Ammon's horn (tissue), 1 donor: ENCODE measurements at regions not wholly inside any gene's neighbourhood (a gene's known extent, or its start where the extent isn't known, plus 50 kb on each side); places are given as distances from the start of the nearest gene placed in this dataset.

Experiments
- DNase-seq: peaks from one replicate; pipeline ENCODE4 v3.0.0-alpha.2; 2016; ENCODE audit warnings: low spot score

DNA sequence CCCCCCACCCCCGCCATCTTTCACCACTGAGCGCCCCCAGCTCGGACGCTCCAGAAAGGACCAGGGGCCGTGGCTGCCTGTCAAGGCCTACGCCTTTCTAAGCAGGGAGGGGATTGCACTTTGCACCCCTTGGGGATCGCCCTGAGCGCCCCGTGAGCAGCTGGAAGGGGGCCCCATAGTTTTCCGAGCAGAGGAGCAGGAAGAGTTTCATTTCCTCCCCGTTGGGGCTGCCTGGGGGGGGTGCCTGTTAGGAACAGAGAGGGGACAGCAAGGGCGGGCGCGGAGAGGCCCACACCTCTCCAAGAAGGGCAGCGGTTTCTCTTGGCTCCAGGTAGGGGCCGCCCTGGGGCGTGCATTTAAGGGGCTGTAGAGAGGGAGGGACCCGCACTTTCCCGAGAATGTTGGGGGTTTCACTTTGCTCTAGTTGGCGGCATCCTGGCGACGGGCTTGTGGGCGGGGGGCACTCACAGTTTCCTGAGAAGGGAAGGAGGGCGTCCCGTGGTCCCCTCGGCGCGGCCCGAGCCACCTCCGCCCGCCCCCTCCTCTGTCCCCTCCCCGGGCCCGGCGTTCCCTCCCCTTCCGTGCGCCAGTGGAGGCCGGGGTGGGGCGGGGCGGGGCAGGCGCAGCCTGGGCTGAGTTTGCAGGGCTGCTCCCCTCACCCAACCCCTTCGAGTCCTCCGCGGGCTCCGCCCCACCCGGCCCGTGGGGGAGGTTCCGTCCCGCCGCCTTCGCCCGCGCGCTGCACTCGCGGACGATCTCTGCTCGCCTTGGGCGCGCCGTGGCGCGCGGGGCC lies 82.3 kb upstream of the CD99 start:
- DNase-seq: peak; percentile 66

DNA sequence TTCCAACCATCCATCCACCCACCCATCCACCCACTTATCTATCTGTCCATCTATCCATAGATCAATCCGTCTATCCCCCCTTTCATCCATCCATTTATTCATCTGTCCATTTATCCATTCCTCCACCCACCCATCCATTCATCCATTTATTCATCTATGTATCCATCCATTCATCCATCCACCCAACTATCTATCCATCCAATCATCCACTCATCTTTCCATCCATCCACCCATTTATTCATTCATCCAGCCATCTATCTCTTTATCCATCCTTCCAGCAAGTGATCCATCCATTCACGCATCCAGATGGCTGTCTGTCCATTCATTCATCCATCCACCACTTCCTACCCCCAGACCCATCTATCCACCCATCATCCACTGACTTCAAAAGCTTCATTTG lies 84.0 kb upstream of the CD99 start:
- no peak for DNase-seq

DNA sequence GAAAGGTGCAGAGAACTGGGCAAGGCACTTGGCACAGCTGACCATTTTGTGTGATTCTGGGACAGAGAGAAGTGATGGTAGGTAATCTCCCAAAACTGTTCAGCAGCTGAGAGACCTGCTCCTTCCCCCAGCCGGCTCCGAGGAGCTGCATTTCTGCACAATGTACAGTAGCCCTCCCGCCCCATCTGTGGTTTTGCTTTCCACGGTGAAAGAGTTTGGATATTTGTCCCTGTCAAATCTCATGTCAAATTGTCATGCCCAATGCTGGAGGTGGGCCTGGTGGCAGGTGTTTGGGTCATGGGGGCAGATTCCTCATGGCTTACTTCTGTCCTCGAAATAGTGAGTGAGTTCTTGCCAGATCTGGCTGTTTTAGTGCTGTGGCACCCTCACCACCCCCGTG lies 90.5 kb upstream of the CD99 start:
- DNase-seq: no peak

DNA sequence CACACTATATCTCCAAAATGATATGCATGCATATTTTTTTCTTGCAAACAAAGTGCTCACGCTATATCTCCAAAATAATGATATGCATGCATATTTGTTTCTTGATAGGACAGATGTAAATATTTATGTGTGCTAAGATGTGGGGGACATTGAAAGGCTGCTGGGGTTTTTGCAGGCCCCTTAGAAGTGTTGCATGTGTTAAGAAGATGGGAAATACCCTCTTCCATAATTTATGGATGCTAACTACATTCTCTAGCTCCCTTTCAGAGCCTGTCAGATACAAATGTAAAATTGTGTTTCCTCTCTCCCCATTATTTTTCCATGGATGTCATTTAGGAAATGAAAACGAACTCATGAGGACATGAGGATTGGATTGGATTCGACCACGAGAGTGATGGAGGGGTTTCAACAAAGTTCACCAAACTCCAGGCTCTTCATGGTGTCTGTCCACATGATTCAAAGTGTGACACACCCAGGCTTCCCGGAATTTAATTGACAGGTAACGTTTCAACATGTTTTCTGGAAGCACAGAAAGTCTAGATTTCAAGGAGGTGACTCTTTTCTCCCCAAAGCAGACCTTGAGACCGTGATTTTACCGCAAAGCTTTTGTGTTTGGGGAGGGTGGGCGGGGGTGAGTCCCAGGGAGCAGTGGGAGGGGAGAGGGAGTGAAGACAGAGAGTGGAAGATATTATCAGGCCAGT lies 94.4 kb upstream of the CD99 start:
- no peak for DNase-seq

- no peak for DNase-seq
These were observed 95.0 kb upstream of the CD99 start for GRCh38 chrX:2596045-2596444.

GRCh38 chrX:2595258-2595657 lies 94.5 kb upstream of the DHRSX start:
- no peak for DNase-seq

DNA sequence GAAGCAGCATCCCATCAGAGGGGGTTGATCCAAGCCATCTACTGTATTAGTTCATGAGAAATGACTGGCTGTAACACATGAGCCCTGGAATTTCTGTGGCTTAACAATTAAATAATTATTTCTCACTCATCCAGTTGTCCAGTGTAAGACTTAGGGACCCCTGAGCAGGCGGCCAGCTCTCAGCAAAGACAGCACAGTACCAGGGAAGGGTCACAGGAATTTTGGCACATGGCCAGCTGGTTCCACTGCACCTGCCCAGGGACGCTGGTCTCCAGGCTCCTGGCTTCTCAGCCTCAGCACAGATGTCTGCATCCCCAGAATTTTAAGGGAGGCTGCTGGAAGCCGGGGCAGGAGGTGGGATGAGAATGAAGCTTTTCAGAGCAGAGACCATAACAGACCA lies 93.7 kb upstream of the DHRSX start:
- no peak for DNase-seq

DNA sequence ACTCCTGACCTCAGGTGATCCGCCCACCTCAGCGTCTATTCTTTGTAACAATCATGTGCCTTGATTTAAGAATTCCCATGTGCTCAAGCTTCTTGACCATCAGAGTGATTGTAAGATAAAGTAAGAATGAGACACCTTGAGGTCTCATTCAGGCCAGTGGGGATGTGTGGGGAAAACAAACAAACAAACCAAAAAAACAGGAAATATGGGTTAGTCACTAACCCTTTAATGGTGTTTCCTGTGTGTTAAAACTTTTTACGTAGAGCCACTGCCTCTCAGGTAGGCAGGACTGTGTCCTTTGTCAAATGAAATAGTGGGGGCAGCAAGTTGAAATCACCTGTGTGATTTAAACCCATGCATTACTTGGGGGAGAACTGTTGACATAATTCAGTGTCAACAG lies 91.5 kb upstream of the DHRSX start:
- no peak for DNase-seq

GRCh38 chrX:2589186-2590020 lies 88.6 kb upstream of the DHRSX start:
- no peak for DNase-seq

DNA sequence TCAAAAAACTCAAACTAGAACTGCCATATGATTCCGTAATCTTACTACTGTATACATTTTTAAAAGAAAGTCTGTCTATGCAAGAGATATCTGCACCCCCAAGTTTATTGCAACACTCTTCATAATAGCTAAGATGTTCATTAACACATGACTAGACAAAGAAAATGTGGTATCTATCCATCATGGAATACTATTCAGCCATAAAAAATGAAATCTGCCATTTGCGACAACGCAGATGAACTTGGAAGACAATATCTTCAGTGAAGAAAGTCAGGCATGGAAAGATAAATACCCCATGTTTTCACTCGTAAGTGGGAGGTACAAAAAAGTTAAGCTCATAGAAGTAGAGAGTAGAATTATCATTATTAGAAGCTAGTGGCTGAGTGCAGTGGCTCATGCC lies 87.3 kb upstream of the DHRSX start:
- no peak for DNase-seq

DNA sequence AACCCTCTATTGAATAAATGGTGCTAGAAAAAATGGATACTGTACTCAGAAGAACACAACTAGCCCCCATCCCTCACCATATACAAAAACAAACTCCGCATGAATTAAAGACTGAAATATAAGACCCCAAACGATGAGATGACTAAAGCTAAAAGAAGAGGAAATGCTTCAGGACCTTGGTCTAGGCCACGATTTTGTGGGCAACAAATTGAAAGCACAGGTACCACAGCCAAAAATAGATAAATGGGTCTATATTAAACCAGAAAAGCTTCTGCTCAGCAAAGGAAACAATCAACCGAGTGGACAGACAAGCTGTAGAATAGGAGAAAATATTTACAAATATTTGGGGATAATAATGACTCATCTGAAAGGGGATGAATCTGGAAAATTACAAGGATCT lies 86.4 kb upstream of the DHRSX start:
- DNase-seq: no peak

DNA sequence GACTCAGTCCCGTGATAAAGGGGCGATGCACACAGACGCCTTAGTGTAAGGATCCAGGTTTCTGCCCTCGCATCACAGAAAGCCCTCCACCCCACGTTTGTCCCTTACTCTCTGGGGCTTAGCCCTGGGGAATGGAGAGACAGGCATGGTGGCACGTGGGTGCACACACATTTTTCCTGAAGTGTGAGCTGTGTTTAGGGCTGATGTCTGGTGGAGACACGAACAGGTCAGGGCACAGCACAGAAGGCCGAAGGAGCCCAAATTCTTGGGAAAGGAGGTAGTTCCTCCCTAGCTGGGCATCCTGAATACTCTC lies 84.3 kb upstream of the DHRSX start:
- DNase-seq: no peak

DNA sequence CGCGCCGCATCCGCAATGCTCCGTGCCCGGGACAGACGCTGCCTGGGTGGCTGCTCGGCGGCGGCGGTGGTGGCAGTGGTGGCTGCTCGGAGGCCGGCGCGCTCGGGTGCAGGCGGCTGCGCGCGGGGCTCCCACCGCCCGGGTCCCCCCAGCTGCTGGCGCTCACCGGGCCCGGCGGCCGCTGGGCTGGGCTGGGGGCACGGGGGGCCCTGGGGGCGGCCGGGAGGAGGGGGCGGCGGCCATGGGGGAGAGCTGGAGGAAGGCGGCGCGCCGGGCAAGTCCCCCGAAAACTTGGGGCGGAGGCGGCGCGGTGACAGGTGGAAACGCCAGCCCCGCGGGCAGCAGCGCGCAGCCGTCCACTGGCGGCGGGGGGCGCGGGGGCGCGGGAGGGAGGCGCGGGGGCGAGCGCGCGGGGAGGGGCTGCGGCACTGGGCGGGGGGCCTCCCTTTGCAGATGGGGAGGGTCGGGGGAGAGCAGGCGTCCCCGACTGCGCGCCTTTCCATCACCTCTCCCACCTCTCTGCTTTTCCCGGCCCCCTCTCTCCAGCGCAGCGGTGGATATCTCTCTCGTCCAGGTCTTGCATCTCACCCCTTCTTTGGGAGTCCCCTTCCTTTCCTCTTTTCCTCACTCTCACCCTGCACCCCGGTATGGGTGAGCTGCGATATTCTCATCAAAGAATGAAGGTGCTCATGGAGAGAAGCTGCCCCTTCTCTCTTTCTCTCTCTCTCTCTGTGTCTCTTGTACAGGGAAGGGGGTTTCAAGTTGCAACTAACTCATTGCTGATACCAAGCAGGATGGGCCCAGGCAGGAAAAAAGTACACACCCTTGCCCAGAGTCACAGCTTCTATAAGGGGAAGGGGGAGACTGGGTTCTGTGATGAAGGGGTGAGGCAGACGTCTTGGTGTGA lies 83.7 kb upstream of the DHRSX start:
- DNase-seq: no peak

GRCh38 chrX:2583194-2584162 lies 82.7 kb upstream of the DHRSX start:
- DNase-seq: no peak

DNA sequence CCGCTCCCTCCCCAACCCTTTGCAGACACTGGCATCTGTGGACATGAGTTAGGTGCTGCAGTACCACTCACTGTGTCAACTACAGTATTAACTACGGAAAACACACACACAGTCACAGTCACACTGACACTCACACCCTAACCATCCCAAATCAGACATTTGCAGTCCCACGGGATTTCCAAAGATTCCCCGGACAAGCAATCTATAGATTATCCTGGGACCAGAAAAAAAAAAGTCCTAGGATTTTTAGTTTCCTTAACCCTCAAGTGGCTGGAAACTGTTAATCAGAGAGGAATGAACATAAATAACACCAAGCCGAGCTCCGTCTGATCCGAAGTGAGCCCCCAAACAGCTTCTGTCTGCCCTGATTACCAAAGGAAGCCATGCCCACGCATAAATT lies 81.9 kb upstream of the DHRSX start:
- DNase-seq: no peak

DNA sequence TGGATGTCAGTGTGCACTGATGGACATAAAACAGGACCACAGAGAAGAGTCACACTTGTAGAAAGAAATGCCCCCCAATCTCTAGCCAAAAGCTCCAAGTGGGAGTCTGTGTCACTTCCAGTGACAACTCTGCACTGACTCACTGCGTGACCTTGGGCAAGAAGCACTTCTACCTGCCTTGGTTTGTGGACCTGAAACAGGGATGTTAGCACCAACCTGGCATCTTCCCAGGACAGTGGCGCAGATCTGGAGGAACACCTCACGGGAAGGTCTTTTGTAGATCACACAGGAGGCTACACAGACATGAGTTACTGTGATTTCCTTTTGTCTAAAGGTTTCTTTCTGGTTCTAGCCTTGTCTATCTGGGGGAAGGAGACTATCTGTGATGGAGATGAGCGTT lies 80.5 kb upstream of the DHRSX start:
- DNase-seq: no peak

DNA sequence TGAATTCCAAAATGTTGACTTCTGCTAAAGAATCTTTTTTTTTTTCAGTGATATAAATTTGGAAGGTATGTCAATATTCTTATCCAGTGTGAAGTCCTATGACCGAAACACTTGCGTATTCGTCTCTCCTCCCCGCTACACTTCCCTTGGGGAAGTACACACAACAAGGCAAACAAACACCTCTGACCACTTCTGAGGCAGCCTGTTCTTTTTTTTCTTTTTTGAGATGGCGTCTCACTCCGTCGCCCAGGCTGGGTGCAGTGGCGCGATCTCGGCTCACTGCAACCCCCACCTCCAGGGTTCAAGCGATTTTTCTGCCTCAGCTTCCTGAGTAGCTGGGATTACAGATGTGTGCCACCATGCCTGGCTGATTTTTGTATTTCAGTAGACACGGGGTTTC lies 78.1 kb upstream of the DHRSX start:
- DNase-seq: no peak

GRCh38 chrX:2577844-2578466 lies 77.2 kb upstream of the DHRSX start:
- DNase-seq: no peak

- no peak for DNase-seq
These were observed 76.0 kb upstream of the DHRSX start for GRCh38 chrX:2576793-2577192.

DNA sequence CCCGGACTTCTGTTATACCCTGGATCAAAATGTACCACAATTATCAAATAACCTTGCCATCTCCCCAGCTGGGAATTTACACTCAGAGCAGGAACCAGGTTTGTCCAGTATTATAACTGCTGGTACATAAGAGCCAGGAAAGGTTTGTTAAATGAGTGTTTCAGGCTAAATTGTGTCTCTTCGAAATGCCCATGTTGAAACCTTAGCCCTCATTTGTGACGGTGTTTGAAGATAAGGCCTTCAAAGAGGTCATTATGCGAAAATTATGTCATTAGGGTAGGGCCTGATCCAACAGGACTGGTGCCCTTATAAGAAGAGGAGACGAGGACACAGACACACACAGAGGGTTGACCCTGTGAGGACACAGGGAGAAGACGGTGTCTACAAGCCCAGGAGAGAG lies 73.5 kb upstream of the DHRSX start:
- no peak for DNase-seq
